GM23338 (cell line): ENCODE measurements at regions not wholly inside any gene's neighbourhood (a gene's known extent, or its start where the extent isn't known, plus 50 kb on each side); places are given as distances from the start of the nearest gene placed in this dataset.

Source experiments
- ATAC-seq: fragments of 200-7000 bp; cut with Tn5 transposase; 3 replicates; pipeline ENCODE4 v1.9.1; 2020
- DNase-seq: peaks from one replicate; pipeline ENCODE4 v3.0.0-alpha.2; 2015; ENCODE audit warnings: low spot score
- H2AFZ ChIP-seq: fragments of 200-600 bp; sonication (generic); 2 replicates; pipeline ENCODE4 v1.8.0; 2016; ENCODE audit warnings: antibody characterized with exemption, mild to moderate bottlenecking, moderate library complexity
- H3F3A ChIP-seq: fragments of 200-600 bp; sonication (generic); replicated peaks from 2 replicates; pipeline ENCODE4 v1.8.0; 2017; ENCODE audit warnings: antibody characterized with exemption, mixed run types, low read depth
- H3K27ac ChIP-seq: fragments of 200-600 bp; sonication (generic); 2 replicates; pipeline ENCODE4 v1.6.1; 2016; ENCODE audit warnings: low read depth
- H3K27me3 ChIP-seq: fragments of 200-600 bp; sonication (generic); 2 replicates; pipeline ENCODE4 v1.8.0; 2016; ENCODE audit warnings: mild to moderate bottlenecking, mixed run types, moderate library complexity; ENCODE audit not compliant: insufficient read depth
- H3K36me3 ChIP-seq: fragments of 200-600 bp; sonication (generic); 2 replicates; pipeline ENCODE4 v1.8.0; 2016; ENCODE audit warnings: mild to moderate bottlenecking; ENCODE audit not compliant: insufficient read depth
- H3K4me1 ChIP-seq: fragments of 200-600 bp; sonication (generic); 2 replicates; pipeline ENCODE4 v1.8.0; 2016; ENCODE audit warnings: mild to moderate bottlenecking, moderate library complexity; ENCODE audit not compliant: insufficient read depth
- H3K4me2 ChIP-seq: fragments of 200-600 bp; sonication (generic); 2 replicates; pipeline ENCODE4 v1.7.1; 2017; ENCODE audit warnings: mixed run types
- H3K4me3 ChIP-seq: fragments of 200-600 bp; sonication (generic); 2 replicates; pipeline ENCODE4 v1.6.1; 2016; ENCODE audit warnings: mixed run types
- H3K79me2 ChIP-seq: fragments of 200-600 bp; sonication (generic); replicated peaks from 2 replicates; pipeline ENCODE4 v1.8.0; 2017; ENCODE audit warnings: mild to moderate bottlenecking; ENCODE audit not compliant: insufficient read depth
- H3K9me2 ChIP-seq: fragments of 200-600 bp; sonication (generic); 2 replicates; pipeline ENCODE4 v1.8.0; 2017; ENCODE audit not compliant: insufficient read depth
- H4K20me1 ChIP-seq: fragments of 200-600 bp; sonication (generic); replicated peaks from 2 replicates; pipeline ENCODE4 v1.8.0; 2017; ENCODE audit warnings: mild to moderate bottlenecking; ENCODE audit not compliant: insufficient read depth
- H3K27ac Mint-ChIP-seq: 2 replicates; pipeline ENCODE4 v1.8.0; 2020; ENCODE audit warnings: inconsistent platforms, mild to moderate bottlenecking, moderate library complexity, mixed read lengths
- H3K27me3 Mint-ChIP-seq: 3 replicates; pipeline ENCODE4 v1.8.0; 2022; ENCODE audit warnings: low read depth, mild to moderate bottlenecking, moderate library complexity, mixed read lengths, inconsistent platforms; ENCODE audit not compliant: insufficient read depth, poor library complexity
- H3K36me3 Mint-ChIP-seq: 3 replicates; pipeline ENCODE4 v1.8.0; 2021; ENCODE audit warnings: low read depth, mild to moderate bottlenecking, inconsistent platforms, moderate library complexity, mixed read lengths
- H3K4me1 Mint-ChIP-seq: 3 replicates; pipeline ENCODE4 v1.8.0; 2020; ENCODE audit warnings: mild to moderate bottlenecking, inconsistent platforms, mixed read lengths
- H3K4me3 Mint-ChIP-seq: 3 replicates; pipeline ENCODE4 v1.8.0; 2021; ENCODE audit warnings: moderate library complexity, mild to moderate bottlenecking, inconsistent platforms, mixed read lengths
- H3K9me3 Mint-ChIP-seq: 3 replicates; pipeline ENCODE4 v1.8.0; 2020; ENCODE audit warnings: moderate library complexity, mild to moderate bottlenecking, inconsistent platforms, mixed read lengths
- CREB1 ChIP-seq: fragments of 250-450 bp; sonication (Bioruptor Pico); IDR thresholded peaks from 2 replicates; pipeline ENCODE4 v1.5.0; 2020; ENCODE audit warnings: low read depth, mild to moderate bottlenecking, moderate library complexity
- CTCF ChIP-seq, 2 experiments: fragments of 200-600 bp in 1 of 2; sonication (generic) in 1 of 2; conservative IDR thresholded peaks; 2 replicates each; pipeline versions ENCODE4 v1.5.1 to v1.6.1; 2016 to 2017; ENCODE audit warnings: antibody characterized with exemption in 2 of 2, low read depth in 2 of 2, mild to moderate bottlenecking in 2 of 2, moderate library complexity in 1 of 2
- EZH2 ChIP-seq: fragments of 200-600 bp; sonication (generic); IDR thresholded peaks from one replicate; pipeline ENCODE4 v1.8.0; 2017; ENCODE audit warnings: antibody characterized with exemption, mild to moderate bottlenecking, low read depth; ENCODE audit not compliant: unreplicated experiment
- EZH2phosphoT487 ChIP-seq: fragments of 200-600 bp; sonication (generic); IDR thresholded peaks from one replicate; pipeline ENCODE4 v1.8.1; 2018; ENCODE audit warnings: antibody characterized with exemption; ENCODE audit not compliant: unreplicated experiment
- JUNB ChIP-seq: IDR thresholded peaks from one replicate; pipeline ENCODE4 v1.6.1; 2016; ENCODE audit warnings: antibody characterized with exemption; ENCODE audit not compliant: unreplicated experiment
- NANOG ChIP-seq: IDR thresholded peaks from 2 replicates; pipeline ENCODE4 v1.6.1; 2016; ENCODE audit warnings: antibody characterized with exemption, borderline replicate concordance
- POLR2AphosphoS5 ChIP-seq: IDR thresholded peaks from 2 replicates; pipeline ENCODE4 v1.6.1; 2016; ENCODE audit warnings: antibody characterized with exemption, low read depth
- REST ChIP-seq: IDR thresholded peaks from one replicate; pipeline ENCODE4 v1.6.1; 2018; ENCODE audit warnings: antibody characterized with exemption; ENCODE audit not compliant: unreplicated experiment
- ZNF114 ChIP-seq: fragments of 250-450 bp; sonication (Bioruptor Pico); IDR thresholded peaks from 2 replicates; pipeline ENCODE4 v1.5.0; 2020; ENCODE audit warnings: mild to moderate bottlenecking, moderate library complexity
- ZNF331 ChIP-seq: fragments of 250-450 bp; sonication (Bioruptor Pico); IDR thresholded peaks from 2 replicates; pipeline ENCODE4 v1.5.0; 2020; ENCODE audit warnings: low read depth, mild to moderate bottlenecking, moderate library complexity
- TF ChIP-seq, protein P1 (sequence below): fragments of 250-450 bp; sonication (Bioruptor Pico); IDR thresholded peaks from 2 replicates; pipeline ENCODE4 v1.5.0; 2020; ENCODE audit warnings: mild to moderate bottlenecking, moderate library complexity

DNA sequence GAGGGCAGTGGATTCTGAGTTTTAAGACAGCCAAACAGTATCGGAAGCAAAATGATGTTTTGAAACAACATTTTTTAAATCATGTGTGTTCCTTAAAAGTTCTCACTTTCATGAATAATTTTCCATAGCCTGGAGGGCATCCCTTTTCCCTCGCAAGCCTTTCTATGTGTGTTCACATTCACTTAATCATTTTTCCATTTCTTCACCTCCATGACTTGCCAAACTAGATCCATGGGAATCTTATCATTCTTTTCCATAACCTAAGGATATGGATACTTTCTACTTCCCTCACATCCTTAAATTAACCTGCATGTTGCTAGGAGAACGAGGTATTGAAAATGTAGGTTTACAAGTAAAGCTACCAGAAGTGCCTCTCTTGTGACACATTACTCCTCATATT, 94.2 kb upstream of the NPVF start:
- no peaks in the 10 kb centered on the region for H3K27me3 ChIP-seq
- TF ChIP-seq EZH2phosphoT487: no peak
- TF ChIP-seq POLR2AphosphoS5: no peak
- peaks cover 8% of the 10 kb centered on the region for H3K4me1 ChIP-seq
- no peak for DNase-seq
- H3K4me2 ChIP-seq: no peak overlapping the region
- no peak for ATAC-seq
- no peak overlapping the region for H3K27ac ChIP-seq
- H3K36me3 ChIP-seq: no peaks in the 10 kb centered on the region
- H3K27me3 Mint-ChIP-seq: no peaks in the 10 kb centered on the region
- H3K36me3 Mint-ChIP-seq: no peaks in the 10 kb centered on the region
- no peak overlapping the region for H3K4me3 ChIP-seq
- no peaks in the 10 kb centered on the region for H3K9me3 Mint-ChIP-seq
- H3K27ac Mint-ChIP-seq: no peak overlapping the region
- peaks cover 25% of the 10 kb centered on the region for H3K4me1 Mint-ChIP-seq
- no peaks in the 10 kb centered on the region for H3K79me2 ChIP-seq
- no peaks in the 10 kb centered on the region for H4K20me1 ChIP-seq
- H3K4me3 Mint-ChIP-seq: no peak overlapping the region
- no peaks in the 10 kb centered on the region for H3F3A ChIP-seq
- no peaks in the 10 kb centered on the region for H3K9me2 ChIP-seq
- 0 out of 2 replicates have a peak overlapping the region, but pooled peaks have one; percentile 66 for H2AFZ ChIP-seq

DNA sequence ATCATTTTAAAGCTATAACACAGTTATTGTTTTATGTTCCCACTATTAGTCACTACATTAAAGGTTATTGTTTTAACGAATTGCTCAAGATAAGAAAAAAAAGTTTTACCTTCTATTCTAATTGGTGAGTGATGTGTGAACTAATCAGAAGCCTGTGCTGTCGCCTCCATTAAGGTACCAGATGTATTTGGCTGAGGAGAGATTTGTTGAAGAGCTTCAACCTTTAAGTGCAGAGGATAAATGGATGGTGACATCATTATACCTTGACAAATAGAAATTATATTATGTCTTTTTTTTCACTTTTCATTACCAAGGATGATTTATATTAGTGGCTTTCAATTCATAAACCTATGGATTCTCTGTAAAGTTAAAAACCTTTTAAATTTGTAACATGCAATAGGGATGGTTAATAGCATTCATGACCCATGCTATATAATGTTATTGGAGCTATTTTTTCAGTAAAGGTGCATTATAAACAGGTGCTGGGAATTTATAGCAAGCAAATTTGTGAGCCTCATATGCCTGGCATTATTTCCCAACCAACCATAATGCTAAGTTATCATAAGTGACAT, 97.0 kb upstream of the NPVF start:
- H3K27me3 Mint-ChIP-seq: no peaks in the 10 kb centered on the region
- H3K27ac ChIP-seq: no peak overlapping the region
- no peak overlapping the region for H3K27ac Mint-ChIP-seq
- H4K20me1 ChIP-seq: no peaks in the 10 kb centered on the region
- TF ChIP-seq ZNF331: no peak
- TF ChIP-seq EZH2: no peak
- TF ChIP-seq CREB1 (CRISPR knock-in tag): no peak
- no peak for TF ChIP-seq POLR2AphosphoS5
- TF ChIP-seq EZH2phosphoT487: no peak
- TF ChIP-seq, protein P1, sequence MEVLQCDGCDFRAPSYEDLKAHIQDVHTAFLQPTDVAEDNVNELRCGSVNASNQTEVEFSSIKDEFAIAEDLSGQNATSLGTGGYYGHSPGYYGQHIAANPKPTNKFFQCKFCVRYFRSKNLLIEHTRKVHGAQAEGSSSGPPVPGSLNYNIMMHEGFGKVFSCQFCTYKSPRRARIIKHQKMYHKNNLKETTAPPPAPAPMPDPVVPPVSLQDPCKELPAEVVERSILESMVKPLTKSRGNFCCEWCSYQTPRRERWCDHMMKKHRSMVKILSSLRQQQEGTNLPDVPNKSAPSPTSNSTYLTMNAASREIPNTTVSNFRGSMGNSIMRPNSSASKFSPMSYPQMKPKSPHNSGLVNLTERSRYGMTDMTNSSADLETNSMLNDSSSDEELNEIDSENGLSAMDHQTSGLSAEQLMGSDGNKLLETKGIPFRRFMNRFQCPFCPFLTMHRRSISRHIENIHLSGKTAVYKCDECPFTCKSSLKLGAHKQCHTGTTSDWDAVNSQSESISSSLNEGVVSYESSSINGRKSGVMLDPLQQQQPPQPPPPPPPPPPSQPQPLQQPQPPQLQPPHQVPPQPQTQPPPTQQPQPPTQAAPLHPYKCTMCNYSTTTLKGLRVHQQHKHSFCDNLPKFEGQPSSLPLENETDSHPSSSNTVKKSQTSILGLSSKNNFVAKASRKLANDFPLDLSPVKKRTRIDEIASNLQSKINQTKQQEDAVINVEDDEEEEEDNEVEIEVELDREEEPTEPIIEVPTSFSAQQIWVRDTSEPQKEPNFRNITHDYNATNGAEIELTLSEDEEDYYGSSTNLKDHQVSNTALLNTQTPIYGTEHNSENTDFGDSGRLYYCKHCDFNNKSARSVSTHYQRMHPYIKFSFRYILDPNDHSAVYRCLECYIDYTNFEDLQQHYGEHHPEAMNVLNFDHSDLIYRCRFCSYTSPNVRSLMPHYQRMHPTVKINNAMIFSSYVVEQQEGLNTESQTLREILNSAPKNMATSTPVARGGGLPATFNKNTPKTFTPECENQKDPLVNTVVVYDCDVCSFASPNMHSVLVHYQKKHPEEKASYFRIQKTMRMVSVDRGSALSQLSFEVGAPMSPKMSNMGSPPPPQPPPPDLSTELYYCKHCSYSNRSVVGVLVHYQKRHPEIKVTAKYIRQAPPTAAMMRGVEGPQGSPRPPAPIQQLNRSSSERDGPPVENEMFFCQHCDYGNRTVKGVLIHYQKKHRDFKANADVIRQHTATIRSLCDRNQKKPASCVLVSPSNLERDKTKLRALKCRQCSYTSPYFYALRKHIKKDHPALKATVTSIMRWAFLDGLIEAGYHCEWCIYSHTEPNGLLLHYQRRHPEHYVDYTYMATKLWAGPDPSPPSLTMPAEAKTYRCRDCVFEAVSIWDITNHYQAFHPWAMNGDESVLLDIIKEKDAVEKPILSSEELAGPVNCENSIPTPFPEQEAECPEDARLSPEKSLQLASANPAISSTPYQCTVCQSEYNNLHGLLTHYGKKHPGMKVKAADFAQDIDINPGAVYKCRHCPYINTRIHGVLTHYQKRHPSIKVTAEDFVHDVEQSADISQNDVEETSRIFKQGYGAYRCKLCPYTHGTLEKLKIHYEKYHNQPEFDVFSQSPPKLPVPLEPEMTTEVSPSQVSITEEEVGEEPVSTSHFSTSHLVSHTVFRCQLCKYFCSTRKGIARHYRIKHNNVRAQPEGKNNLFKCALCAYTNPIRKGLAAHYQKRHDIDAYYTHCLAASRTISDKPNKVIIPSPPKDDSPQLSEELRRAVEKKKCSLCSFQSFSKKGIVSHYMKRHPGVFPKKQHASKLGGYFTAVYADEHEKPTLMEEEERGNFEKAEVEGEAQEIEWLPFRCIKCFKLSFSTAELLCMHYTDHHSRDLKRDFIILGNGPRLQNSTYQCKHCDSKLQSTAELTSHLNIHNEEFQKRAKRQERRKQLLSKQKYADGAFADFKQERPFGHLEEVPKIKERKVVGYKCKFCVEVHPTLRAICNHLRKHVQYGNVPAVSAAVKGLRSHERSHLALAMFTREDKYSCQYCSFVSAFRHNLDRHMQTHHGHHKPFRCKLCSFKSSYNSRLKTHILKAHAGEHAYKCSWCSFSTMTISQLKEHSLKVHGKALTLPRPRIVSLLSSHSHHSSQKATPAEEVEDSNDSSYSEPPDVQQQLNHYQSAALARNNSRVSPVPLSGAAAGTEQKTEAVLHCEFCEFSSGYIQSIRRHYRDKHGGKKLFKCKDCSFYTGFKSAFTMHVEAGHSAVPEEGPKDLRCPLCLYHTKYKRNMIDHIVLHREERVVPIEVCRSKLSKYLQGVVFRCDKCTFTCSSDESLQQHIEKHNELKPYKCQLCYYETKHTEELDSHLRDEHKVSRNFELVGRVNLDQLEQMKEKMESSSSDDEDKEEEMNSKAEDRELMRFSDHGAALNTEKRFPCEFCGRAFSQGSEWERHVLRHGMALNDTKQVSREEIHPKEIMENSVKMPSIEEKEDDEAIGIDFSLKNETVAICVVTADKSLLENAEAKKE (CRISPR knock-in tag): no peak
- no peak for TF ChIP-seq NANOG
- TF ChIP-seq JUNB: no peak
- TF ChIP-seq REST: no peak
- TF ChIP-seq ZNF114 (CRISPR knock-in tag): no peak
- TF ChIP-seq CTCF (conservative IDR thresholded peaks at IDR 0.05; ENCODE audit: low read depth in 2 of 2): no peak
- no peaks in the 10 kb centered on the region for H3K36me3 ChIP-seq
- no peak overlapping the region for H3K4me3 Mint-ChIP-seq
- peaks cover 13% of the 10 kb centered on the region for H3K4me1 Mint-ChIP-seq
- H3K4me1 ChIP-seq: no peaks in the 10 kb centered on the region
- no peaks in the 10 kb centered on the region for H3K36me3 Mint-ChIP-seq
- 0 out of 2 replicates have a peak, but pooled peaks cover 9% of the 10 kb centered on the region for H3K9me2 ChIP-seq
- ATAC-seq (no peak), DNase-seq (no peak)
- H3K27me3 ChIP-seq: no peaks in the 10 kb centered on the region
- H3K9me3 Mint-ChIP-seq: no peaks in the 10 kb centered on the region
- H3F3A ChIP-seq: no peaks in the 10 kb centered on the region
- H3K79me2 ChIP-seq: no peaks in the 10 kb centered on the region
- no peak overlapping the region for H3K4me2 ChIP-seq
- no peak overlapping the region for H3K4me3 ChIP-seq
- H2AFZ ChIP-seq: no peak overlapping the region
